GM19023 (cell line): ENCODE measurements at regions not wholly inside any gene's neighbourhood (a gene's known extent, or its start where the extent isn't known, plus 50 kb on each side); places are given as distances from the start of the nearest gene placed in this dataset.
"Not testable (repeated sequence)": the region's sequence is repeated elsewhere in the genome, so short reads cannot be mapped to it uniquely, and the experiment has no call there.

Experiments used
- ATAC-seq: cut with Tn5 transposase; IDR thresholded peaks from one replicate; pipeline ENCODE4 v1.9.1; 2021; ENCODE audit warnings: mild to moderate bottlenecking, moderate library complexity; ENCODE audit not compliant: unreplicated experiment

DNA sequence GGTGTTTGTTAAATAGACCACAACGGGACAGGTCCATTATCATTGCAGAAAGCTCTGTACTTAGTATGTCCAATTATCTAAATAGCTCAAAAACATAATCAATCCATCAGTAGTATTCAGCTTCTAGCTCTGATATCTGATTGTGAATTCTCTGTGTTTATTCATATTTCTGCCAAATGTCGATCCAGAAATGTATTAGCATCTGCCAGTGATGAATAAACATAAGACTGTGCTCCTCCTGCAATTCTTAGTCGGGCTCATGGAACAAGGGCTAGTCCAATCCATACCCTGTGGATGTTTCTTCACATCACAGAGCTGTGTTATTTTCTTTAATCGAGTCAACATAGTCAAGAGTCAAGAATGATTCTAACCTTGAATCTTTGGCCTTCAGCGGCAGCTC, 1612.1 kb upstream of the WWC1 start:
- no peak for ATAC-seq

- ATAC-seq: no peak
Observed at GRCh38 chr5:166695326-166695725, 1596.1 kb upstream of the WWC1 start.

- ATAC-seq: no peak
Observed at GRCh38 chr5:166708291-166708690, 1583.2 kb upstream of the WWC1 start.

DNA sequence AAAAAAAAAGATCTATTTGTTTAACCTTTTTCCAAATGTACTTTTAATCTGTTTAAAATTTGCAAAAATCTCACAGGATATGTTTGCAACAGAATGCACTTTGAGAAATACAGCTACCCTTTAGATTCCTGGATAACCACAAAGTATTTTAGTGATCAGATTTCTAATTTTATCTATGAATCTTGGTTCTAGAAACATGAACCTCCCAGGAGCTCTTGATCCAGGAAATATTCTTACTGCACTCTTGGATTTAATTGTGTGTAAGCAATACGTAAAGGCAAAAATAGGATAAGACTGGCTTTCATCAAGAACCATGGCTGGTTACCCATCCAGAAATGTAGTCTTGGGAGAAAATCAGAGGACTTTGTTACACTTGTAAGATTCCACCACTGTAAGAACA, 1581.8 kb upstream of the WWC1 start:
- ATAC-seq: no peak

GRCh38 chr5:166710271-166710670, 1581.2 kb upstream of the WWC1 start:
- no peak for ATAC-seq

DNA sequence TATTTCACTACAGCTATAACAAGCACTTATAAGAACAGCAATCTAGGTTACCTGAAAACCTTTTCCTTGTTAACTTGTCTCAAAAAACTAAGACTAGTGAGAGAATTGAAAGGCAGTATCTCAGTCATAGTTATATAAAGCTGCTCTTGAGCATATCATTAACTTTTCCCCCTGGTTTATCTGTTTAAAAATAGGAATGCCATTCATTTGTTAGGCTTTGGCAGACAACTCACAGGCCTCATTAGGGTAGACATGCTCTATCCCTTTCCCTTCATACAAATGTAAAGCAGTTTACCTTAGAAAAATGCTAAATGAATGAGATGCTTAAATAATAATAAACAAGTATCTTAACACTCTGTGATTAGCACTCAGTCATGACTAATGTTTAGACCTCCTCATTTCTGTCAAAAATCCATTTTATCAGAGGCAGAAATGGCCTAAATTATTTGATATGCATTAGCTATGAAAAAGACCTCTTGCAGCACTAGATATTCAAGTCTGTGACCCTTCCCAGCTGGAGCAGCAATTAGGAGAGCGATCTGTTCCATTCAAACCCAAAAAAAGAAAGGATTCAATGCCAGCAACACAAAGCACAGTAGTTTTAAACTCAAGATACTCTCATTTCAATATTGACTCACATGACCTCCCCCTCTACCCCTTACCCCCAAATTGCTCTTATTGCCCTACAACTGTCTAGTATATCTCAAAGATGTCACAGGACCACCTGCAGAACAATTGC, 1578.8 kb upstream of the WWC1 start:
- ATAC-seq: no peak

- no peak for ATAC-seq
Observed at GRCh38 chr5:166713295-166713694, 1578.2 kb upstream of the WWC1 start.

DNA sequence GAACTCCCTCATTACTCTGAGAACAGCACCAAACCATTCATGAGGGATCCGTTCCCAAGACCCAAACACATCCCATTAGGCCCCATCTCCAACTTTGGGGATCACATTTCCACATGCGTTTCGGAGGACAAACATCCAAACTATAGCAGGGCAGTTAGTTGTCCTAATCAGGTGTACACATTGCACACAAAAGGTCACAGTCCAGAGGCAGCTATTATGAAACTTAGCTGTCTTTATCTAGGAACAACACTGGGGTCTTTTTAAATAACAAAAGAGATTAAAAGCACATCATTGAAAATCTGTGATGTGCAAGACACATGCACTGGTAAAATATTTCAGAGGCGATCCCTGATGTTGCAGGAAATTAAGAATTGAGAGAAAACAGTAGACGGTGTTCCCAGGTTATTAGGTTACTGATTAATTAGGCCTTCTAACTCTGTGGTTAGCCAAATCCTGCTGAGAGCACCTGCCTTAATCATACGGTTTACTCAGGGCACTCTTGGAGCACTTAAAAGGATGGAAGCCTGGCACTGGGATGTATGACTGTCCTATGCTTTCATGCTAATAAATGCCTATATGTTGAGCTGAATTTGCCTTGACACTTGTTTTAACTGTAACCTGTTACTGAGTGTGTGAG, 1574.5 kb upstream of the WWC1 start:
- no peak for ATAC-seq

GRCh38 chr5:166719991-166720390, 1571.5 kb upstream of the WWC1 start:
- no peak for ATAC-seq

DNA sequence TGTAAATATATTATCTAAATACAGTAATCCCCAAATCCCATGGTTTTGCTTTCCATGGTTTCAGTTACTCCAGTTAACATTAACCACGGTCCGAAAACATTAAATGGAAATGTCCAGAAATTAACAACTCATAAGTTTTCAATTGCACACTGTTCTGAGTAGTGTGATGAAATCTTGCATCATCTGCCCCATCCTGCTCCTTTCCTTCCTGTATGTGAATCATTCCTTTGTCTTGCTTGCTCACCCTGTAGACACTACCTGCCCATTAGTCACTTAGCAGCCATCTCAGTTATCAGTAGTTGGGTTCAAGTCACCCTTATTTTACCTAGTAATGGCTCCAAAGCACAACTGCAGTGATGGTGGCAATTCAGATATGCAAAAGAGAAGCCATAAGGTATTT, 1568.5 kb upstream of the WWC1 start:
- ATAC-seq: no peak

- no peak for ATAC-seq
Observed at GRCh38 chr5:166724284-166724683, 1567.2 kb upstream of the WWC1 start.

DNA sequence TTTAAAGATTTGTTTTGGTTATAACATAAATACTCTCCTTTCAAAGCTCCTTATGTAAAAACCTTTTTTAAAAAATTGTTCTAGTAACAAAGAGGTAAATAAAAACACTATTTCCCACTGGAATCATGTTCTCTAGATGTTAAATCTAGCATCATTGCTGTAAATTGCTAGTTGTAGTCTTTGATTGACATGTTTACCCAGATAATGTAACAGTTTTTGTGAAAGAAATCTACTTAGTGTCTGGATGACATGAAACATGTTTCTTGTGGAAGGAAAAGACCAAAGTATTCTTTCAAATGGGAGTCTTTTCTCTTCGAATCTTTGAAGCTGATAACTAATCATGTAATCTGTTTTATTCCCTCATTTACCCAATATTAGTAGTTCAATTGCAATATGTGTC, 1565.9 kb upstream of the WWC1 start:
- no peak for ATAC-seq

- no peak for ATAC-seq
Observed at GRCh38 chr5:166726406-166726805, 1565.0 kb upstream of the WWC1 start.

- ATAC-seq: not testable (repeated sequence)
Observed at GRCh38 chr5:166742951-166743350, 1548.5 kb upstream of the WWC1 start.

DNA sequence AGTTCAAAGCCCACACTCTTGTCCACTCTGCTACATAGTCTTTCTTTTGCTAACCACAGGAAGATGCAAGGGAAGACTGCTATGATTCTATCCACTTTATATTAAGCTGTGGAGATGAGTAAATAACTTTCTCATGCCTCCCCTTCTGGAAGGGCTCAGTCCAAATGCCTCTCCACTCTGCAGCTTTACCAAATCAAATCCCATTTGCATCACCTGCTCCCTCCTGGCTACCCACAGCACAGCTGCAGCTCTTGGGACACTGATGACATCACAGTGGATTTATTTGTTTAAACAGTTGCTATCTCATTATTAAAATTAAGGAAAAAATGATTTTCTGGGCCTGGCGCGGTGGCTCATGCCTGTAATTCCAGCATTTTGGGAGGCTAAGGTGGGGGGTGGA, 1544.9 kb upstream of the WWC1 start:
- no peak for ATAC-seq

DNA sequence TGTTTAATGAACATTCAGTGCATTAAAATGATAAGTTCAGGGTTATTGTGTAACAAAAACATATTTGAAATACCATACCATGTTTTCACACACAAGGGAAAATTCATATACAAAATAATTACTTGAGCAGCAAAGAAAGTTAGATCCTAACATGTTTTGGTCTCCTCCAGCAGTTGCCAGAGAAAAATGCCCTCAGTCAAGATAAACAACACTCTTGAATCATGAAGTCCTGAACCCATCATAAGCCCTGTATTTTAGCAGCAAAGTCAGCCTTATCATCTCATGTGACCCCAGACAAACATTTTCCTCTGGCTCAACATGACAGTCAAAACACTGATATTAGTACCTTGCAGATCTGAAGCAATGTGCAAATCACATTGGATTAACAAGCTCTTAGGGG, 1541.1 kb upstream of the WWC1 start:
- ATAC-seq: no peak

GRCh38 chr5:166758151-166758550, 1533.3 kb upstream of the WWC1 start:
- ATAC-seq: no peak

DNA sequence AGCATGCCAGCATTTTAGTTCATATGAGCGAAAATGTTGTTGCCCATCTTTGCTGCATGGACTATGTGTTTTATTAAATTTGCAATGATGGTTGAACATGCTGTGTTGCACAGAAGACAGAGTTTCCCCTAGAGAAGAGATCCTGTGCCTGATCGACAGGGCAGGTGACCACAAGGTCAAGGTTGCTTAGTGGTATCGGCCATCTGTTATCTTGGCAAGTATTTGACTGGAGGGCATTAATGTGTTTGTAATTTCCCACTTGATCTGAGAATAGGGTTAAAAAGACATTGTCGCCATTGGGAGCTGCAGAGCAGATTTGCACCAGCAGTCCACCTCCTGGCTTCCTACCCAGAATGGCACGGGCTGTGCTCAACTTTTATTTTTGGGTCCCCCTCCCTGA, 1523.6 kb upstream of the WWC1 start:
- no peak for ATAC-seq

DNA sequence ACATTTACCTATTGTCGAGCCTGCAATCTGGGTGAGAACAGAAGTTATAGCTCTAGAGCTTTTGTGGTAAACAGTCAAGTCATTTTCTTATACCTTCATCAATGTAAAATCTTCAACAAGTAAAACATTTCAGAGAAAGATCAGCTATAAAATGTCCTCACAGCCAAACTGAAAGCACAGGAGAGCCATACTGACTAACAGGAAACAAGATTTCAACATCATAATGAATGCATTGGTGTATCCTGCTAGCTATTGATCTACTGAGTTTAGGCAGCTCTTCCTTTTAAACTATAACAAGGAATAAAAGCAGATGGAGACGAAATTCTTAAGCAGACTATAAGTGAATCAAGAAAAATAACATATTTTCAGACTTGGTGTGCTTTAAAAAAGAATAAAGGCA, 1522.9 kb upstream of the WWC1 start:
- no peak for ATAC-seq

- ATAC-seq: no peak
Observed at GRCh38 chr5:166772770-166773169, 1518.7 kb upstream of the WWC1 start.

DNA sequence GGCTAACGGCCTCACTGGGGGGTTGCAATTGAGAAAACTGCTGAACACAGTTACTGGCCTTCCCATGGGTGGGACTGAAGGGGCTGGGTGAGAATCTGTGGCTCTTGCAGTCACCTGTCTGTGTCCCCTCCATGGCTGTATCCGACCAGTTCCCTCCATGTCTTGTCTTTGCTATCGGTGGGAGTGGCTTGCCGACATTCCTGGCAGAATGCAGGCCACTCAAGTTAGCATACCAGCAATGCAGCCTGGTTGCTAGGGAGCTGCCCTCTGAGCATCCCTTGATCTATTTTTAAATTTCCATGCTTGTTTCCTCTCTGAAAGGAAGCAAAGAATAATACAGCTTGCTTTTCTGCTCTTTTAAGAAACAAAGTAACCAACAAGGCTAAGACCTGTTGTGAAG, 1509.7 kb upstream of the WWC1 start:
- ATAC-seq: no peak

DNA sequence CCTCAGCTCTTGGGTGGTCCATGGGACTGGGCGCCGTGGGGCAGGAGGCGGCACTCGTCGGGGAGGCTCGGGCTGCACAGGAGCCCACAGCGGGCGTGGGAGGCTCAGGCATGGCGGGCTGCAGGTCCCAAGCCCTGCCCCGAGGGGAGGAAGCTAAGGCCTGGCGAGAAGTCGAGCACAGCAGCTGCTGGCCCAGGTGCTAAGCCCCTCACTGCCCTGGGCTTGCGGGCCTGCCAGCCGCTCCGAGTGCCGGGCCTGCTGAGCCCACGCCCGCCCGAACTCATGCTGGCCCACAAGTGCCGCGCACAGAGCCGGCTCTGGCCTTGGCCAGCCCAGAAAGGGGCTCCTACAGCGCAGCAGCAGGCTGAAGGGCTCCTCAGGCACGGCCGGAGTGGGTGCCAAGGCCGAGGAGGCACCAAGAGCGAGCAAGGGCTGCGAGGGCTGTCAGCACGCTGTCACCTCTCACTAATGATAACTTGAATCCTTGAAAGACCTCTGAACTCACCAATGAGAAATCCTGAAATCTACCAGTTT, 1506.8 kb upstream of the WWC1 start:
- ATAC-seq: no peak

DNA sequence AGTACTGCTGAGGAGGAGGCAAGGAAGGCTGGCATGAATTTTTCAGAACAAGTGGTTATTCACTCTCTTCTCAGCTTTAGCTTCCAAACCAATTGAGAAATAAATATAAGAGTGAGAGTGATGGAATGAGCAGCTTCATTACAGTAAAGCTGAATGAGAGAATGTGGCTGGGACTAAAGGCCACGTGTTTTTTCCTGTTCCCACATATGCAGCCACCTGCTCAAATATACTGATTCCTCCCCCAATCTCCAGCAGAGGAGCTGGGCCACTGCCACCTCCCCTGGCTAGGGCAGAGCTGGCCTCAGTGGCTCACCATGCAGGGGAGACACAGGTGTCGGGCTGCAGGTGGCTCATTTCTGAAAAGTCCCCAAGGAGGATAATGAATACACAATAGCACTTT, 1505.3 kb upstream of the WWC1 start:
- ATAC-seq: no peak
